ENCODE measurements at regions not wholly inside any gene's neighbourhood (a gene's known extent, or its start where the extent isn't known, plus 50 kb on each side); places are given as distances from the start of the nearest gene placed in this dataset.

GRCh38 chr5:67353500-67354450 is 157.2 kb upstream of the CD180 start:
- Histone ChIP-seq H3K9me1 (replicated peaks; ENCODE audit: control insufficient read depth, extremely low read depth, insufficient read depth, low read length) (no peaks in the 10 kb centered on the region), H2AFZ (ENCODE audit: low read depth, low read length) (no peak overlapping the region), H3K36me3 (ENCODE audit: control insufficient read depth in 2 of 2, extremely low read depth in 1 of 2, insufficient read depth in 2 of 2, low read length in 2 of 2) (no peaks in the 10 kb centered on the region), H3K9ac (replicated peaks; ENCODE audit: extremely low read depth, insufficient read depth, low read length) (no peak overlapping the region), H3K4me2 (ENCODE audit: insufficient read depth, low read length) (no peak overlapping the region), H3K9me3 (replicated peaks; ENCODE audit: control insufficient read depth, insufficient read depth, low read length) (no peaks in the 10 kb centered on the region), H4K20me1 (replicated peaks; ENCODE audit: control insufficient read depth, extremely low read depth, insufficient read depth, low read length) (no peaks in the 10 kb centered on the region), H3K4me1 (ENCODE audit: control insufficient read depth, extremely low read depth, insufficient read depth, low read length) (no peaks in the 10 kb centered on the region), H3K27me3 (ENCODE audit: control insufficient read depth in 2 of 2, insufficient read depth in 2 of 2, low read length in 2 of 2) (no peaks in the 10 kb centered on the region), H3K79me2 (ENCODE audit: control insufficient read depth, insufficient read depth, low read length) (no peaks in the 10 kb centered on the region), H3K27ac (ENCODE audit: insufficient read depth, low read depth, low read length) (no peak overlapping the region), H3K4me3 (replicated peaks in 1 of 3; ENCODE audit: insufficient read depth in 1 of 3, low read depth in 1 of 3, low read length in 3 of 3) (no peak overlapping the region)
- no peak for TF ChIP-seq FOS (IDR thresholded peaks at IDR 0.05; ENCODE audit: borderline replicate concordance, insufficient read depth, low read length)
- TF ChIP-seq GATA2 (IDR thresholded peaks at IDR 0.05; ENCODE audit: insufficient read depth, insufficient read length, low read depth, low read length), result no peak
- TF ChIP-seq POLR2AphosphoS5 (IDR thresholded peaks at IDR 0.05; ENCODE audit: insufficient read depth, low read depth, low read length), result no peak
- no peak for TF ChIP-seq POLR2A (IDR thresholded peaks at IDR 0.05; ENCODE audit: low read depth, low read length)
- no peak for TF ChIP-seq MYC (IDR thresholded peaks at IDR 0.05; ENCODE audit: low read depth, low read length)
- TF ChIP-seq EZH2 (IDR thresholded peaks at IDR 0.05; ENCODE audit: borderline replicate concordance, low read depth, low read length, severe bottlenecking), result no peak
- no peak for TF ChIP-seq CTCF (IDR thresholded peaks at IDR 0.05; ENCODE audit: extremely low read depth in 1 of 2, insufficient read depth in 1 of 2, low read depth in 1 of 2, low read length in 2 of 2)
- no peak for TF ChIP-seq MAX (IDR thresholded peaks at IDR 0.05; ENCODE audit: insufficient read depth, insufficient read length)
- TF ChIP-seq JUN (IDR thresholded peaks at IDR 0.05; ENCODE audit: borderline replicate concordance, insufficient read depth, insufficient read length, low read depth), result no peak
- no TSS peak for BruUV-seq (replicated peaks)
- intact Hi-C loops (cut with micrococcal nuclease), result no loop called here
- no peak for FAIRE-seq
- DNase-seq (ENCODE audit: low read depth, low spot score), result no peak
- ChIA-PET POLR2A (no interaction called here), CTCF (no interaction called here)
- dilution Hi-C loops (cut with MboI; ENCODE audit: extremely low pct_ligation_motif_present, low sequenced_read_pairs), result no loop called here

All from endothelial cell of umbilical vein (primary cell).